ENCODE measurements at regions not wholly inside any gene's neighbourhood (a gene's known extent, or its start where the extent isn't known, plus 50 kb on each side); places are given as distances from the start of the nearest gene placed in this dataset.

DNA sequence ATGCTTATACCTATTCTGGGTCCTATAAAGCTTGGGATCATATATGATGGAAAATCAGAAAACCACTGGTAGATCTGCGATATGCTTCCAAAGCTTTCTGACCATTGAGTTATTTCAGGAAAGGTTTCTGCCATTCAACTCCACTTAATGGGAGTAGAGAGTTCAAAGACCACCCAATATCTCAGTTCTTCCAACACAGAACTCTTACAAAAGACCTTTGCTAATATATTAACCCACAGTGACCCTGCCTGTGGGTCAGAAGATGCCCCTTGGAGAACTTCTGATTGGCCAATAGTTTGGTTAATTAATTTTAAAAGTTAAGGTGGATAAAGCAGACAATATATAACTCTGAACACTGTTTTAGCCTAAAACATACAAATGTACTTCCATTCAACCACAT lies 213.0 kb downstream of the IPO8 start:
- no peak for TF ChIP-seq EZH2phosphoT487 (IDR thresholded peaks at IDR 0.05; ENCODE audit: insufficient read depth, low read depth)
- TF ChIP-seq EZH2 (IDR thresholded peaks at IDR 0.05; ENCODE audit: insufficient read depth, poor library complexity, severe bottlenecking), result no peak
